Hematopoietic multipotent progenitor cell treated with erythropoietin and hydrocortisone succinate and interleukin-3 and kit ligand, for 4 days (in vitro differentiated cells): ENCODE measurements at regions not wholly inside any gene's neighbourhood (a gene's known extent, or its start where the extent isn't known, plus 50 kb on each side); places are given as distances from the start of the nearest gene placed in this dataset.
A peak's percentile ranks its signal among the peaks of the same experiment; 100 is the strongest.

Experiments
- DNase-seq: peaks from one replicate; pipeline ENCODE4 v3.0.0-alpha.2; 2015

GRCh38 chrX:8971116-8971515, 62.8 kb downstream of the FAM9B start:
- DNase-seq = peak; percentile 73

GRCh38 chrX:8969378-8969777, 64.5 kb downstream of the FAM9B start:
- no peak for DNase-seq

- DNase-seq = no peak
Observed at GRCh38 chrX:8967461-8967860, 66.5 kb downstream of the FAM9B start.

GRCh38 chrX:8960957-8961468, 72.9 kb downstream of the FAM9B start:
- peak; percentile 23 for DNase-seq

GRCh38 chrX:8955511-8955910, 78.4 kb downstream of the FAM9B start:
- no peak for DNase-seq

- no peak for DNase-seq
Observed at GRCh38 chrX:8946563-8946962, 87.4 kb downstream of the FAM9B start.

- no peak for DNase-seq
Observed at GRCh38 chrX:8939322-8939721, 94.6 kb downstream of the FAM9B start.

GRCh38 chrX:8927701-8928100, 106.2 kb downstream of the FAM9B start:
- no peak for DNase-seq

GRCh38 chrX:8927066-8927635, 106.8 kb downstream of the FAM9B start:
- DNase-seq = no peak

- no peak for DNase-seq
Observed at GRCh38 chrX:8921615-8922014, 112.3 kb downstream of the FAM9B start.

- DNase-seq = no peak
Observed at GRCh38 chrX:8919801-8920200, 114.1 kb downstream of the FAM9B start.

- no peak for DNase-seq
Observed at GRCh38 chrX:8916697-8917096, 115.5 kb upstream of the FAM9A start.

GRCh38 chrX:8914681-8915080, 113.5 kb upstream of the FAM9A start:
- no peak for DNase-seq

- DNase-seq = no peak
Observed at GRCh38 chrX:8913655-8914409, 112.6 kb upstream of the FAM9A start.

GRCh38 chrX:8907688-8908087, 106.5 kb upstream of the FAM9A start:
- DNase-seq = no peak

GRCh38 chrX:8906299-8906938, 105.2 kb upstream of the FAM9A start:
- DNase-seq = no peak

GRCh38 chrX:8897259-8897658, 96.1 kb upstream of the FAM9A start:
- DNase-seq = no peak

- DNase-seq = no peak
Observed at GRCh38 chrX:8890794-8891193, 89.6 kb upstream of the FAM9A start.

- no peak for DNase-seq
Observed at GRCh38 chrX:8887004-8887403, 85.8 kb upstream of the FAM9A start.

GRCh38 chrX:8879750-8880149, 78.6 kb upstream of the FAM9A start:
- DNase-seq = peak; percentile 43

- no peak for DNase-seq
Observed at GRCh38 chrX:8873956-8874355, 72.8 kb upstream of the FAM9A start.

GRCh38 chrX:8873102-8873501, 71.9 kb upstream of the FAM9A start:
- DNase-seq = no peak

GRCh38 chrX:8870411-8870810, 69.2 kb upstream of the FAM9A start:
- no peak for DNase-seq

GRCh38 chrX:8869812-8870211, 68.6 kb upstream of the FAM9A start:
- no peak for DNase-seq
